DLD1 (cell line): ENCODE measurements at regions not wholly inside any gene's neighbourhood (a gene's known extent, or its start where the extent isn't known, plus 50 kb on each side); places are given as distances from the start of the nearest gene placed in this dataset.

Experiments
- in situ Hi-C: cut with HindIII; loops from 2 replicates; pipeline ENCODE4 v1.10.0; 2017; ENCODE audit warnings: low sequenced_read_pairs

GRCh38 chr6:109916759-109917158 lies 61.4 kb upstream of the GPR6 start:
- in situ Hi-C loops: no loop called here

DNA sequence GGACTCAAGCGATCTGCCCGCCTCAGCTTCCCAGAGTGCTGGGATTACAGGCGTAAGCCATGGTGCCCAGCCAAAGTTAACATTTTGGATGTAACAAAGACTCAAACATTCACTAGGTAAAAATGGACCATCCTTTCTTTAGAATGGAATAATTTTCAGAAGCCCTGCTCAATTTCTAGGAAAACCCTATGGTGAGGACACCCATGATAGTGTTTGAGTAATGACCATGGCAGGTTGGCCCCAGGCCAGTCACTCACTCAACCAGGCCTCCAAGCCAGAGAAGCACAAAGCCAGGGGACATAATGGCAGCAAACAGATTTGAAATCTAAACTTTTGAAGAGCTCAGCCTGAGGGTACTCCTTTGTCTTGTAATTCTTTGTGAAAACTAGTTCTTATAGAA lies 59.9 kb upstream of the GPR6 start:
- in situ Hi-C loops: no loop called here

DNA sequence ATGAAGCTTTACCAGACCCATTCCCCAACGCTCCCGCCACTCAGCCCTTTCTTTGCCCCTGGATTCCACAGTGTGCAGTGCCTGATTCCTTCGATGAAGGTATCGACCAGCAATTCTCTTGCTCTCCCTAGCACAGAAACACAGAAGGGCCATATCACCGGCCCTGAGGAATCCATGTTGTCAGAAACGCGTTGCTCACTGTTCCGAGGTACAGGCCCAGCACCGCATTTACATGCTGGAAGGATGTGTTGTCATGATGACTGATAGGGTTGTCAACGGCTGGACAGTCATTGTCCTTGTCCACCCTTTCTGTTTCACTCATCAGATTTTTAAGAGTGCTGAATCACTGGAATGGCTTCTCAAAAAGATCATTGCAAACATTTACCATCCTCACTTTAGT lies 57.2 kb upstream of the GPR6 start:
- in situ Hi-C loops: no loop called here

DNA sequence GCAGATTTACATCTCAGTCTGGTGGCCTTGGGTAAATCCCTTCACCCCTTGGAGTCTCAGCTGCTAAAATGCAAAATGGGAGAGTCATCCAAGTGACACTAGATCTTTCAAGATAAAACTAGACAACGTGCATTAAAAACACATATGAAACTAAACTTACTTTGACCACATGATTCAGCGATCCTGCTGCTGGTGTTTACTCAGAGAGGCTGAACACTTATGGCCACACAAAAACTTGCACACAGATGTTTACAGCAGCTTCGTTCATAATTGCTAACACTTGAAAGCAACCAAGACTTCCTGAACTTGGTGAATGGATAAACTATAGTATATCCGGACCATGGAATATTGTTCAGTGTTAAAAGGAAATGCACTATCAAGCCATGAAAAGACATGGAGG lies 55.3 kb upstream of the GPR6 start:
- in situ Hi-C loops: no loop called here

GRCh38 chr6:109925075-109925474 lies 53.0 kb upstream of the GPR6 start:
- in situ Hi-C loops: no loop called here

DNA sequence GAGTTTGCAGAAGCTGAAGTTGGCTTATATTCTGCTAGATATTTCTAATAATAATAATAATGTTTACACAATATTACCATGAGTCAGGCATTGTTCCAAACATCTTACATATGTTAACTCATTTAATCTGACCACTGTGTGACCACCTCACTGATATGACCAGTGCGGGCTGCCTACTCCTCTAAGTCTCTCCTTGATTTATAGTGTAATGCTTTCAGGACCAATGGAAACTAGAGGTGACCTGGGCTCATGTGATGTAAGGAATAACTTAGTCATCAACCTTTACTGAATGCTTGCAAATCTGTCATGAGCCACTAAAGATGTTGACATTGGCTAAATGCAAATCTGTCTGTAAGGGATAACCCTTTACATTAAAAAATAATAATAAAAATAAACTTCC lies 51.1 kb upstream of the GPR6 start:
- in situ Hi-C loops: no loop called here
